HG03565 (cell line): ENCODE measurements at regions not wholly inside any gene's neighbourhood (a gene's known extent, or its start where the extent isn't known, plus 50 kb on each side); places are given as distances from the start of the nearest gene placed in this dataset.
A peak's percentile ranks its signal among the peaks of the same experiment; 100 is the strongest.
"Not testable (repeated sequence)": the region's sequence is repeated elsewhere in the genome, so short reads cannot be mapped to it uniquely, and the experiment has no call there.

Source experiments
- ATAC-seq: cut with Tn5 transposase; IDR thresholded peaks from one replicate; pipeline ENCODE4 v1.9.1; 2021; ENCODE audit warnings: mild to moderate bottlenecking, moderate library complexity; ENCODE audit not compliant: unreplicated experiment

- ATAC-seq = no peak
Measured at GRCh38 chr10:43843321-43844101, 194.8 kb upstream of the ZNF32 start.

- no peak for ATAC-seq
Measured at GRCh38 chr10:43842496-43842895, 193.8 kb upstream of the ZNF32 start.

- ATAC-seq = no peak
Measured at GRCh38 chr10:43842072-43842471, 193.4 kb upstream of the ZNF32 start.

- ATAC-seq = no peak
Measured at GRCh38 chr10:43839973-43840372, 191.3 kb upstream of the ZNF32 start.

- not testable (repeated sequence) for ATAC-seq
Measured at GRCh38 chr10:43834751-43835150, 186.1 kb upstream of the ZNF32 start.

GRCh38 chr10:43827853-43828252, 179.2 kb upstream of the ZNF32 start:
- ATAC-seq = no peak

- ATAC-seq = no peak
Measured at GRCh38 chr10:43825984-43826383, 177.3 kb upstream of the ZNF32 start.

GRCh38 chr10:43825421-43825820, 176.7 kb upstream of the ZNF32 start:
- no peak for ATAC-seq

- ATAC-seq = no peak
Measured at GRCh38 chr10:43824934-43825333, 176.3 kb upstream of the ZNF32 start.

GRCh38 chr10:43822631-43823580, 174.2 kb upstream of the ZNF32 start:
- no peak for ATAC-seq

GRCh38 chr10:43821103-43821502, 172.4 kb upstream of the ZNF32 start:
- no peak for ATAC-seq

- ATAC-seq = no peak
Measured at GRCh38 chr10:43820663-43821062, 172.0 kb upstream of the ZNF32 start.

- ATAC-seq = no peak
Measured at GRCh38 chr10:43819464-43820230, 171.0 kb upstream of the ZNF32 start.

- no peak for ATAC-seq
Measured at GRCh38 chr10:43818687-43819086, 170.0 kb upstream of the ZNF32 start.

- ATAC-seq = no peak
Measured at GRCh38 chr10:43817368-43817767, 168.7 kb upstream of the ZNF32 start.

- ATAC-seq = peak; percentile 93
Measured at GRCh38 chr10:43816351-43817321, 168.0 kb upstream of the ZNF32 start.

GRCh38 chr10:43815181-43815885, 166.7 kb upstream of the ZNF32 start:
- no peak for ATAC-seq

- ATAC-seq = no peak
Measured at GRCh38 chr10:43814663-43815062, 166.0 kb upstream of the ZNF32 start.

- no peak for ATAC-seq
Measured at GRCh38 chr10:43811871-43812270, 163.2 kb upstream of the ZNF32 start.
